C4-2B (cell line): ENCODE measurements at regions not wholly inside any gene's neighbourhood (a gene's known extent, or its start where the extent isn't known, plus 50 kb on each side); places are given as distances from the start of the nearest gene placed in this dataset.

ENCODE experiments used
- ZFX ChIP-seq: fragments of 450-650 bp; IDR thresholded peaks from 2 replicates; pipeline ENCODE4 v1.6.1; 2017
- TF ChIP-seq, protein P1 (sequence below): fragments of 450-650 bp; conservative IDR thresholded peaks from 2 replicates; pipeline ENCODE4 v1.5.1; 2017; ENCODE audit warnings: mild to moderate bottlenecking

GRCh38 chrX:45300638-45301037 is 100.0 kb upstream of the DIPK2B start:
- TF ChIP-seq, protein P1, sequence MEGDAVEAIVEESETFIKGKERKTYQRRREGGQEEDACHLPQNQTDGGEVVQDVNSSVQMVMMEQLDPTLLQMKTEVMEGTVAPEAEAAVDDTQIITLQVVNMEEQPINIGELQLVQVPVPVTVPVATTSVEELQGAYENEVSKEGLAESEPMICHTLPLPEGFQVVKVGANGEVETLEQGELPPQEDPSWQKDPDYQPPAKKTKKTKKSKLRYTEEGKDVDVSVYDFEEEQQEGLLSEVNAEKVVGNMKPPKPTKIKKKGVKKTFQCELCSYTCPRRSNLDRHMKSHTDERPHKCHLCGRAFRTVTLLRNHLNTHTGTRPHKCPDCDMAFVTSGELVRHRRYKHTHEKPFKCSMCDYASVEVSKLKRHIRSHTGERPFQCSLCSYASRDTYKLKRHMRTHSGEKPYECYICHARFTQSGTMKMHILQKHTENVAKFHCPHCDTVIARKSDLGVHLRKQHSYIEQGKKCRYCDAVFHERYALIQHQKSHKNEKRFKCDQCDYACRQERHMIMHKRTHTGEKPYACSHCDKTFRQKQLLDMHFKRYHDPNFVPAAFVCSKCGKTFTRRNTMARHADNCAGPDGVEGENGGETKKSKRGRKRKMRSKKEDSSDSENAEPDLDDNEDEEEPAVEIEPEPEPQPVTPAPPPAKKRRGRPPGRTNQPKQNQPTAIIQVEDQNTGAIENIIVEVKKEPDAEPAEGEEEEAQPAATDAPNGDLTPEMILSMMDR: no peak
- TF ChIP-seq ZFX: no peak
